ENCODE measurements at regions not wholly inside any gene's neighbourhood (a gene's known extent, or its start where the extent isn't known, plus 50 kb on each side); places are given as distances from the start of the nearest gene placed in this dataset.

- no peak overlapping the region for H3K27ac ChIP-seq (ENCODE audit: low read depth, low read length, poor library complexity, severe bottlenecking)
These were observed 379.9 kb upstream of the ACO1 start for GRCh38 chr9:32004431-32005076.

GRCh38 chr9:32010322-32010721 is 374.1 kb upstream of the ACO1 start:
- Histone ChIP-seq H3K9me2 (ENCODE audit: low read depth, low read length) (no peaks in the 10 kb centered on the region), H3K4me1 (ENCODE audit: insufficient read depth, low read length, severe bottlenecking) (no peaks in the 10 kb centered on the region), H4K20me1 (ENCODE audit: insufficient read depth, low read length) (no peaks in the 10 kb centered on the region), H3K4me3 (ENCODE audit: low read depth, low read length, poor library complexity, severe bottlenecking) (no peak overlapping the region), H2AFZ (ENCODE audit: low read length) (no peak overlapping the region), H3K36me3 (ENCODE audit: insufficient read depth, low read length) (no peaks in the 10 kb centered on the region), H3K27me3 (ENCODE audit: insufficient read depth, low read length) (no peaks in the 10 kb centered on the region), H3K9ac (ENCODE audit: low read length) (no peak overlapping the region), H3K4me2 (ENCODE audit: low read length) (no peak overlapping the region), H3F3A (ENCODE audit: insufficient read depth, low read length) (no peaks in the 10 kb centered on the region), H3K79me2 (ENCODE audit: insufficient read depth, low read length) (no peaks in the 10 kb centered on the region), H3K9me3 (ENCODE audit: low read length) (no peaks in the 10 kb centered on the region), H3K27ac (ENCODE audit: low read depth, low read length, poor library complexity, severe bottlenecking) (no peak overlapping the region)
- no peak for TF ChIP-seq EZH2 (IDR thresholded peaks at IDR 0.05; ENCODE audit: borderline replicate concordance, low read length)
- no peak for TF ChIP-seq CTCF (IDR thresholded peaks at IDR 0.05; ENCODE audit: low read length)

More at GRCh38 chr9:32004431-32005076, 379.9 kb upstream of the ACO1 start:
- H3K79me2 ChIP-seq (ENCODE audit: insufficient read depth, low read length), result no peaks in the 10 kb centered on the region
- no peaks in the 10 kb centered on the region for H3K9me2 ChIP-seq (ENCODE audit: low read depth, low read length)
- no peak for TF ChIP-seq EZH2 (IDR thresholded peaks at IDR 0.05; ENCODE audit: borderline replicate concordance, low read length)
- TF ChIP-seq CTCF (IDR thresholded peaks at IDR 0.05; ENCODE audit: low read length), result no peak
- H3K4me2 ChIP-seq (ENCODE audit: low read length), result no peak overlapping the region
- H3K4me3 ChIP-seq (ENCODE audit: low read depth, low read length, poor library complexity, severe bottlenecking), result no peak overlapping the region
- H3K9me3 ChIP-seq (ENCODE audit: low read length), result no peaks in the 10 kb centered on the region
- no peaks in the 10 kb centered on the region for H3K27me3 ChIP-seq (ENCODE audit: insufficient read depth, low read length)
- no peak overlapping the region for H2AFZ ChIP-seq (ENCODE audit: low read length)
- no peak overlapping the region for H3K9ac ChIP-seq (ENCODE audit: low read length)
- H3F3A ChIP-seq (ENCODE audit: insufficient read depth, low read length), result no peaks in the 10 kb centered on the region
- no peaks in the 10 kb centered on the region for H3K4me1 ChIP-seq (ENCODE audit: insufficient read depth, low read length, severe bottlenecking)
- H4K20me1 ChIP-seq (ENCODE audit: insufficient read depth, low read length), result no peaks in the 10 kb centered on the region
- no peaks in the 10 kb centered on the region for H3K36me3 ChIP-seq (ENCODE audit: insufficient read depth, low read length)

GRCh38 chr9:32011049-32011448 is 373.4 kb upstream of the ACO1 start:
- Histone ChIP-seq H3K79me2 (ENCODE audit: insufficient read depth, low read length) (no peaks in the 10 kb centered on the region), H3K4me3 (ENCODE audit: low read depth, low read length, poor library complexity, severe bottlenecking) (no peak overlapping the region), H3K9me2 (ENCODE audit: low read depth, low read length) (no peaks in the 10 kb centered on the region), H3K4me1 (ENCODE audit: insufficient read depth, low read length, severe bottlenecking) (no peaks in the 10 kb centered on the region), H3K9me3 (ENCODE audit: low read length) (no peaks in the 10 kb centered on the region), H3K27ac (ENCODE audit: low read depth, low read length, poor library complexity, severe bottlenecking) (no peak overlapping the region), H3K4me2 (ENCODE audit: low read length) (no peak overlapping the region), H4K20me1 (ENCODE audit: insufficient read depth, low read length) (no peaks in the 10 kb centered on the region), H3K9ac (ENCODE audit: low read length) (no peak overlapping the region), H3K36me3 (ENCODE audit: insufficient read depth, low read length) (no peaks in the 10 kb centered on the region), H2AFZ (ENCODE audit: low read length) (no peak overlapping the region), H3K27me3 (ENCODE audit: insufficient read depth, low read length) (no peaks in the 10 kb centered on the region), H3F3A (ENCODE audit: insufficient read depth, low read length) (no peaks in the 10 kb centered on the region)
- no peak for TF ChIP-seq CTCF (IDR thresholded peaks at IDR 0.05; ENCODE audit: low read length)
- TF ChIP-seq EZH2 (IDR thresholded peaks at IDR 0.05; ENCODE audit: borderline replicate concordance, low read length), result no peak
